K562 (cell line): ENCODE measurements at regions not wholly inside any gene's neighbourhood (a gene's known extent, or its start where the extent isn't known, plus 50 kb on each side); places are given as distances from the start of the nearest gene placed in this dataset.

ENCODE experiments used
- ATAC-seq: fragments of 200-7000 bp; cut with Tn5 transposase; 3 replicates; pipeline ENCODE4 v1.9.1; 2020; ENCODE audit warnings: moderate library complexity
- BruUV-seq: library from RNA; stranded (reverse); fragments of 400-500 nt; replicated peaks from 2 replicates; lab custom pipeline; 2021; lab: Mats Ljungman, UMichigan
- CTCF ChIA-PET: fragments of 300-600 bp; formaldehyde crosslinking; extraction: SDS; loops from one replicate; lab custom pipeline; 2021; ENCODE audit warnings: low intra/inter-chr PET ratio; lab: Yijun Ruan, JAX
- POLR2A ChIA-PET: fragments of 300-600, 350-650 bp; sonication (Branson Sonifier 250); formaldehyde crosslinking; extraction: SDS; loops from one replicate; lab custom pipeline; 2021; ENCODE audit warnings: antibody characterized with exemption, inconsistent platforms; lab: Yijun Ruan, JAX
- DNase-seq, 4 experiments: peaks; one replicate each; pipeline versions ENCODE4 v3.0.0 to v3.0.0-alpha.2; 2011 to 2018; ENCODE audit warnings: low spot score in 3 of 4, mixed read lengths in 3 of 4; ENCODE audit errors: extremely low read depth in 1 of 4
- FAIRE-seq: peaks from 2 replicates; lab custom pipeline; 2011; peaks lifted over from hg19 to GRCh38; lab: Jason Lieb, UNC
- H2AFZ ChIP-seq: 2 replicates; pipeline ENCODE4 v1.6.0; 2011; ENCODE audit warnings: low read depth, low read length, control low read depth, inconsistent platforms
- H3K27ac ChIP-seq: fragments of 200-600 bp; 3 replicates; pipeline ENCODE4 v1.8.0; 2011; ENCODE audit warnings: low read depth, mild to moderate bottlenecking, control low read depth, inconsistent platforms, low read length, moderate library complexity, mixed read lengths; ENCODE audit errors: extremely low read depth
- H3K27me3 ChIP-seq, 2 experiments: fragments of 300-600 bp in 1 of 2; 2 replicates in 1 of 2; 3 replicates in 1 of 2; pipeline versions ENCODE4 v1.6.0 to v1.8.0; 2011; ENCODE audit warnings: inconsistent platforms in 2 of 2, low read length in 2 of 2, mild to moderate bottlenecking in 1 of 2, mixed read lengths in 1 of 2, moderate library complexity in 1 of 2; ENCODE audit not compliant: control insufficient read depth in 2 of 2, insufficient read depth in 2 of 2
- H3K36me3 ChIP-seq: fragments of 300-600 bp; 3 replicates; pipeline ENCODE4 v1.8.0; 2011; ENCODE audit warnings: mild to moderate bottlenecking, low read length, inconsistent platforms; ENCODE audit not compliant: control insufficient read depth, insufficient read depth
- H3K4me1 ChIP-seq, 2 experiments: fragments of 200-600 bp in 1 of 2; replicated peaks in 1 of 2; 2 replicates in 1 of 2; 3 replicates in 1 of 2; pipeline versions ENCODE4 v1.5.1 to v1.8.0; 2011; ENCODE audit warnings: inconsistent platforms in 2 of 2, low read length in 2 of 2, mild to moderate bottlenecking in 1 of 2, mixed read lengths in 1 of 2, moderate library complexity in 1 of 2; ENCODE audit not compliant: control insufficient read depth in 2 of 2, insufficient read depth in 2 of 2
- H3K4me2 ChIP-seq: 2 replicates; pipeline ENCODE4 v1.6.1; 2011; ENCODE audit warnings: low read length, control low read depth, inconsistent platforms, mixed read lengths; ENCODE audit not compliant: insufficient read depth
- H3K4me3 ChIP-seq: fragments of 200-600 bp; sonication (generic), shearing (Covaris generic); 2 replicates; pipeline ENCODE4 v1.5.1; 2016; ENCODE audit warnings: control low read depth, inconsistent platforms
- H3K79me2 ChIP-seq: fragments of 200-600 bp; 3 replicates; pipeline ENCODE4 v1.8.0; 2011; ENCODE audit warnings: low read length, inconsistent platforms; ENCODE audit not compliant: control insufficient read depth, insufficient read depth
- H3K9ac ChIP-seq, 2 experiments: 2 replicates each; pipeline versions ENCODE4 v1.6.0 to v1.6.1; 2011; ENCODE audit warnings: low read depth in 2 of 2, low read length in 2 of 2, control low read depth in 1 of 2, inconsistent platforms in 1 of 2, mild to moderate bottlenecking in 1 of 2, mixed read lengths in 1 of 2; ENCODE audit not compliant: insufficient read depth in 1 of 2
- H3K9me1 ChIP-seq: one replicate; pipeline ENCODE4 v1.6.0; 2011; ENCODE audit warnings: inconsistent platforms, mild to moderate bottlenecking, low read length, moderate library complexity; ENCODE audit not compliant: control insufficient read depth, insufficient read depth
- H3K9me3 ChIP-seq: replicated peaks from 2 replicates; pipeline ENCODE4 v1.5.1; 2011; ENCODE audit warnings: low read depth, low read length, inconsistent platforms; ENCODE audit not compliant: control insufficient read depth, insufficient read depth
- H4K20me1 ChIP-seq: replicated peaks from 2 replicates; pipeline ENCODE4 v1.6.1; 2011; ENCODE audit warnings: low read length, inconsistent platforms, mixed read lengths; ENCODE audit not compliant: control insufficient read depth, insufficient read depth
- ATF3 ChIP-seq, 2 experiments: fragments of 450-650 bp in 1 of 2; sonication (generic) in 1 of 2; formaldehyde crosslinking in 1 of 2; IDR thresholded peaks in 1 of 2; conservative IDR thresholded peaks in 1 of 2; 2 replicates each; pipeline versions ENCODE4 v1.6.1 to v1.8.1; 2016 to 2023; ENCODE audit warnings: mild to moderate bottlenecking in 2 of 2, moderate library complexity in 2 of 2, inconsistent platforms in 1 of 2, missing genetic modification reagents in 1 of 2
- CEBPG ChIP-seq, 3 experiments: fragments of 200-800 bp in 1 of 3; sonication (Bioruptor generic) in 1 of 3; sonication (generic) in 1 of 3; formaldehyde crosslinking in 1 of 3; IDR thresholded peaks in 2 of 3; conservative IDR thresholded peaks in 1 of 3; 2 replicates each; pipeline versions ENCODE4 v1.6.1 to v1.8.0; 2016 to 2022; ENCODE audit warnings: missing compliant biosample characterization in 2 of 3, missing genetic modification characterization in 2 of 3, mild to moderate bottlenecking in 1 of 3, missing genetic modification reagents in 1 of 3
- HMG20A ChIP-seq: fragments of 450-650 bp; formaldehyde crosslinking; conservative IDR thresholded peaks from 2 replicates; pipeline ENCODE4 v1.4.0; 2020; ENCODE audit warnings: mild to moderate bottlenecking, mixed read lengths
- HNRNPH1 ChIP-seq: fragments of 200-400 bp; formaldehyde crosslinking; optimal IDR thresholded peaks from 2 replicates; pipeline ENCODE3; 2017; ENCODE audit warnings: low read depth, mild to moderate bottlenecking, low read length, moderate library complexity
- NCOA2 ChIP-seq, 2 experiments: fragments of 450-650 bp; IDR thresholded peaks; 2 replicates each; pipeline ENCODE4 v1.6.1; 2018; ENCODE audit warnings: mild to moderate bottlenecking in 2 of 2, moderate library complexity in 1 of 2; ENCODE audit not compliant: partially characterized antibody in 2 of 2
- SMAD4 ChIP-seq: fragments of 250-450 bp; sonication (Bioruptor Pico); conservative IDR thresholded peaks from 2 replicates; pipeline ENCODE4 v1.8.0; 2021; ENCODE audit warnings: inconsistent platforms, mild to moderate bottlenecking, moderate library complexity
- SREBF1 ChIP-seq: fragments of 150-350 bp; IDR thresholded peaks from 2 replicates; pipeline ENCODE4 v1.6.1; 2014; ENCODE audit warnings: antibody characterized with exemption, low read depth, low read length, borderline replicate concordance
- TCF7 ChIP-seq: sonication (generic); IDR thresholded peaks from 2 replicates; pipeline ENCODE4 v1.6.1; 2016; ENCODE audit warnings: antibody characterized with exemption, borderline replicate concordance
- YBX1 ChIP-seq: fragments of 450-650 bp; IDR thresholded peaks from 2 replicates; pipeline ENCODE4 v1.7.1; 2016; ENCODE audit warnings: mild to moderate bottlenecking
- ZNF668 ChIP-seq: fragments of 250-450 bp; sonication (Bioruptor Pico); IDR thresholded peaks from 2 replicates; pipeline ENCODE4 v1.8.0; 2022; ENCODE audit warnings: mild to moderate bottlenecking, inconsistent platforms
- WGBS: fragments of 100-300 bp; shearing (Covaris generic); methylation state at CpG from one replicate; pipeline ENCODE4 v1.1.6; 2016; ENCODE audit warnings: low coverage, mixed read lengths; ENCODE audit not compliant: insufficient coverage; ENCODE audit errors: missing lambda C conversion rate; 5-methylcytosine and 5-hydroxymethylcytosine counted together
- in situ Hi-C: fragments of 300-500 bp; cut with MboI; formaldehyde crosslinking; loops from 4 replicates; pipeline ENCODE4 v1.15.0; 2018; ENCODE audit warnings: inconsistent platforms, mixed read lengths
- intact Hi-C: fragments of 100-400 bp; cut with micrococcal nuclease; formaldehyde crosslinking; loops from 2 replicates; pipeline ENCODE4 v1.14.2; 2022

DNA sequence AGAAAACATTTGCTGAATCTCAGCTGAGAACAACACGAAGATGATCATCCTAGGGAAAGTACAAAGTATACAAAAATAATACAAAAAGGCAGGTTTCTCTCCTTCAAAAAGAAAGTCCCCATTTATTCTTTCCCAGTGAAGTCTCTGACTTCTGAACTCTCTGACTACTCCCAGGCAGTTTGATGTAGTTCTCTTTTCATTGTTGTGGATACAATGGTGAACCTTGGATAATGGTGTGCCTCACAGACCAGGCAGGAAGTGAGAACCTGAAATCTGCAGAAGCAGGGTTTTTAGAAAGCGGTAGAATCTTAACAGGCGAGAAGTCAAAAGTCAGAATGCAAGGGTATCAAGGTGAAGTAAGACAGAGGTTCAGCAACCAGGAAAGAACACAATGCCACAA lies 150.8 kb upstream of the NRP1 start (continued):
- TF ChIP-seq ATF3 (IDR thresholded peaks at IDR 0.05): no peak
- TF ChIP-seq ATF3 (CRISPR knock-in tag; conservative IDR thresholded peaks at IDR 0.05): no peak
- no peak for TF ChIP-seq SMAD4 (CRISPR knock-in tag)
- TF ChIP-seq YBX1: no peak
- TF ChIP-seq HMG20A (CRISPR knock-in tag): no peak
- TF ChIP-seq HNRNPH1: no peak
- TF ChIP-seq NCOA2 (IDR thresholded peaks at IDR 0.05; ENCODE audit: partially characterized antibody in 2 of 2): no peak

DNA sequence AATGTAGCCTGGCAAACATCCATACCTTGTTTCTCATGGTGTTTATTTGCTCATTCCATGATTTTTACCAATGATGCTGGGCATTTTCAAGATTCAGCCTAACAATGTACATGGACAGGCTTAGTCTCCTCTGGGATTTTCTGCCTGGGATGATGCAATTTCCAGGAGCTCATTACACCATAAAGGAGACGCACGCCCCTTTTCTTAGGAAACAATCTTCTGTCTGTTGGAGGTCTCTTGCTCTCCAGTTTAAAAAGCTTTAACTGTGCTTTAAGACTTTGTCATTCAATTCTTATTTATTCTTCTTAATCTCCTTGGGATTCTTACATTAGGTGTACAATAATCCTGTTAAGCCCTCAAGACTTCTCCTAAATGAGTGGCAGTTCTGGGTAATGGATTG lies 150.3 kb upstream of the NRP1 start:
- Histone ChIP-seq H4K20me1 (no peaks in the 10 kb centered on the region), H3K4me1 (no peaks in the 10 kb centered on the region), H2AFZ (no peak overlapping the region), H3K9ac (no peak overlapping the region), H3K9me3 (no peaks in the 10 kb centered on the region)
- no TSS peak for BruUV-seq
- no peak for DNase-seq
- in situ Hi-C loops: no loop called here
- CTCF ChIA-PET: no interaction called here
- FAIRE-seq: no peak
- TF ChIP-seq SREBF1 (no peak), CEBPG (CRISPR knock-in tag; IDR thresholded peaks at IDR 0.05) (no peak), CEBPG (tag; conservative IDR thresholded peaks at IDR 0.05 in 1 of 2, IDR thresholded peaks at IDR 0.05 in 1 of 2) (peak; percentile 83 to 85), ZNF668 (CRISPR knock-in tag) (no peak), ATF3 (IDR thresholded peaks at IDR 0.05) (peak; percentile 48; the same call in 1 of the 2 replicates), ATF3 (CRISPR knock-in tag; conservative IDR thresholded peaks at IDR 0.05) (no peak), TCF7 (no peak)
- TF ChIP-seq, all 486 proteins: peak for 2
- H3K79me2 ChIP-seq: no peaks in the 10 kb centered on the region
- intact Hi-C loops: no loop called here
- no peaks in the 10 kb centered on the region for H3K36me3 ChIP-seq
- H3K27ac ChIP-seq: no peak overlapping the region
- POLR2A ChIA-PET: no interaction called here
- 3% methylated on average over 2 of the region's 2 CpGs for WGBS
- H3K9me1 ChIP-seq: no peaks in the 10 kb centered on the region
- H3K27me3 ChIP-seq: no peaks in the 10 kb centered on the region
- no peak overlapping the region for H3K4me2 ChIP-seq
- no peak overlapping the region for H3K4me3 ChIP-seq
- ATAC-seq: no peak
